Caco-2 (cell line): ENCODE measurements at regions not wholly inside any gene's neighbourhood (a gene's known extent, or its start where the extent isn't known, plus 50 kb on each side); places are given as distances from the start of the nearest gene placed in this dataset.
A peak's percentile ranks its signal among the peaks of the same experiment; 100 is the strongest.

ENCODE experiments used
- BruUV-seq: library from RNA; stranded (reverse); fragments of 400-500 nt; replicated peaks from 2 replicates; lab custom pipeline; 2021; lab: Mats Ljungman, UMichigan
- CTCF ChIA-PET: fragments of 300-600 bp; sonication (Branson Sonifier 250); formaldehyde crosslinking; loops from one replicate; lab custom pipeline; 2022; ENCODE audit warnings: antibody characterized with exemption; lab: Charles Lee
- POLR2A ChIA-PET: fragments of 300-600 bp; sonication (Branson Sonifier 250); formaldehyde crosslinking; loops from one replicate; lab custom pipeline; 2022; ENCODE audit warnings: antibody characterized with exemption; lab: Charles Lee
- DNase-seq, 2 experiments: peaks; one replicate each; pipeline versions ENCODE4 v3.0.0 to v3.0.0-alpha.2; 2020 to 2022
- H3K27me3 ChIP-seq: replicated peaks from 2 replicates; pipeline ENCODE4 v1.6.0; 2011; ENCODE audit warnings: low read length; ENCODE audit not compliant: control insufficient read depth, insufficient read depth
- H3K36me3 ChIP-seq: 2 replicates; pipeline ENCODE4 v1.5.1; 2011; ENCODE audit warnings: low read length; ENCODE audit not compliant: control insufficient read depth, insufficient read depth
- H3K4me1 ChIP-seq: fragments of 250-450 bp; sonication (Bioruptor Pico); 2 replicates; pipeline ENCODE4 v1.5.1; 2020; ENCODE audit warnings: mild to moderate bottlenecking
- H3K4me3 ChIP-seq: 2 replicates; pipeline ENCODE4 v1.5.1; 2011; ENCODE audit warnings: low read depth, mild to moderate bottlenecking, control low read depth, low read length
- H3K9me3 ChIP-seq: fragments of 250-450 bp; sonication (Bioruptor Pico); 2 replicates; pipeline ENCODE4 v1.5.1; 2020; ENCODE audit warnings: mild to moderate bottlenecking, moderate library complexity
- H3K27ac Mint-ChIP-seq: one replicate; pipeline ENCODE4 v1.8.0; 2022; ENCODE audit warnings: mixed read lengths; ENCODE audit not compliant: unreplicated experiment
- H3K27me3 Mint-ChIP-seq: one replicate; pipeline ENCODE4 v1.8.0; 2022; ENCODE audit warnings: mixed read lengths; ENCODE audit not compliant: insufficient read depth, unreplicated experiment
- H3K36me3 Mint-ChIP-seq: one replicate; pipeline ENCODE4 v1.8.0; 2022; ENCODE audit warnings: mild to moderate bottlenecking, mixed read lengths; ENCODE audit not compliant: insufficient read depth, unreplicated experiment
- H3K4me1 Mint-ChIP-seq: one replicate; pipeline ENCODE4 v1.8.0; 2022; ENCODE audit warnings: low read depth, mixed read lengths; ENCODE audit not compliant: unreplicated experiment
- H3K4me3 Mint-ChIP-seq: one replicate; pipeline ENCODE4 v1.8.0; 2022; ENCODE audit warnings: mild to moderate bottlenecking, moderate library complexity, mixed read lengths; ENCODE audit not compliant: unreplicated experiment
- H3K9me3 Mint-ChIP-seq: one replicate; pipeline ENCODE4 v1.8.0; 2022; ENCODE audit warnings: mixed read lengths; ENCODE audit not compliant: unreplicated experiment
- CTCF ChIP-seq, 2 experiments: fragments of 200-600 bp in 1 of 2; IDR thresholded peaks; 1 replicate in 1 of 2; 2 replicates in 1 of 2; pipeline versions ENCODE4 v1.5.1 to v1.8.0; 2011 to 2022; ENCODE audit warnings: antibody characterized with exemption in 1 of 2, control low read depth in 1 of 2, inconsistent platforms in 1 of 2, low read depth in 1 of 2, low read length in 1 of 2, mild to moderate bottlenecking in 1 of 2, moderate library complexity in 1 of 2; ENCODE audit not compliant: insufficient read depth in 1 of 2, severe bottlenecking in 1 of 2, unreplicated experiment in 1 of 2
- intact Hi-C: fragments of 100-400 bp; cut with micrococcal nuclease; formaldehyde crosslinking; loops from one replicate; pipeline ENCODE4 v1.10.0; 2022; ENCODE audit not compliant: unreplicated experiment

- intact Hi-C loops = loop anchor here (5.0 to 10.0 kb wide), 3 partner anchors 136 to 803 kb away; no protein-coding TSS in a partner anchor
- Mint-ChIP-seq H3K27ac (peak overlapping the region; percentile 73), H3K4me3 (no peak overlapping the region), H3K9me3 (no peaks in the 10 kb centered on the region), H3K36me3 (no peaks in the 10 kb centered on the region), H3K4me1 (peaks cover 41% of the 10 kb centered on the region), H3K27me3 (no peaks in the 10 kb centered on the region)
- TF ChIP-seq CTCF (IDR thresholded peaks at IDR 0.05; ENCODE audit: insufficient read depth in 1 of 2, low read depth in 1 of 2, low read length in 1 of 2, severe bottlenecking in 1 of 2, unreplicated experiment in 1 of 2) = no peak
- BruUV-seq = no TSS peak
- Histone ChIP-seq H3K4me1 (peaks cover 55% of the 10 kb centered on the region), H3K9me3 (no peaks in the 10 kb centered on the region), H3K4me3 (no peak overlapping the region), H3K36me3 (no peaks in the 10 kb centered on the region), H3K27me3 (no peaks in the 10 kb centered on the region)
- ChIA-PET POLR2A (no interaction called here), CTCF (no interaction called here)
- DNase-seq = no peak
Measured at GRCh38 chr20:11270566-11270965, 596.8 kb upstream of the JAG1 start.

- Mint-ChIP-seq H3K4me3 (no peak overlapping the region), H3K27me3 (no peaks in the 10 kb centered on the region), H3K9me3 (no peaks in the 10 kb centered on the region), H3K27ac (peak overlapping the region; percentile 73), H3K4me1 (peaks cover 36% of the 10 kb centered on the region), H3K36me3 (no peaks in the 10 kb centered on the region)
- intact Hi-C loops = loop anchor here (5.0 to 10.0 kb wide), 3 partner anchors 137 to 804 kb away; no protein-coding TSS in a partner anchor
- H3K4me1 ChIP-seq = peaks cover 48% of the 10 kb centered on the region
- TF ChIP-seq CTCF (IDR thresholded peaks at IDR 0.05; ENCODE audit: insufficient read depth in 1 of 2, low read depth in 1 of 2, low read length in 1 of 2, severe bottlenecking in 1 of 2, unreplicated experiment in 1 of 2) = peak in 1 of 2 experiments; percentile 48
- BruUV-seq = no TSS peak
- POLR2A ChIA-PET = no interaction called here
- CTCF ChIA-PET = no interaction called here
- no peaks in the 10 kb centered on the region for H3K27me3 ChIP-seq
- no peaks in the 10 kb centered on the region for H3K9me3 ChIP-seq
- no peaks in the 10 kb centered on the region for H3K36me3 ChIP-seq
- peak; percentile 66 to 67 for DNase-seq
- no peak overlapping the region for H3K4me3 ChIP-seq
Measured at GRCh38 chr20:11271319-11271718, 597.5 kb upstream of the JAG1 start.

- Mint-ChIP-seq H3K4me1 (peaks cover 34% of the 10 kb centered on the region), H3K36me3 (no peaks in the 10 kb centered on the region), H3K9me3 (no peaks in the 10 kb centered on the region), H3K27me3 (no peaks in the 10 kb centered on the region), H3K27ac (no peak overlapping the region), H3K4me3 (no peak overlapping the region)
- DNase-seq = no peak
- ChIA-PET CTCF (no interaction called here), POLR2A (no interaction called here)
- Histone ChIP-seq H3K27me3 (no peaks in the 10 kb centered on the region), H3K36me3 (no peaks in the 10 kb centered on the region), H3K4me3 (no peak overlapping the region), H3K4me1 (peaks cover 40% of the 10 kb centered on the region), H3K9me3 (no peaks in the 10 kb centered on the region)
- no TSS peak for BruUV-seq
- intact Hi-C loops = loop anchor here (5.0 to 10.0 kb wide), 3 partner anchors 137 to 805 kb away; no protein-coding TSS in a partner anchor
- no peak for TF ChIP-seq CTCF (IDR thresholded peaks at IDR 0.05; ENCODE audit: insufficient read depth in 1 of 2, low read depth in 1 of 2, low read length in 1 of 2, severe bottlenecking in 1 of 2, unreplicated experiment in 1 of 2)
Measured at GRCh38 chr20:11271920-11272594, 598.3 kb upstream of the JAG1 start.
